ENCODE measurements at regions not wholly inside any gene's neighbourhood (a gene's known extent, or its start where the extent isn't known, plus 50 kb on each side); places are given as distances from the start of the nearest gene placed in this dataset.

GRCh38 chr14:49160983-49161382 is 425.2 kb downstream of the RPS29 start:
- TF ChIP-seq CTCF (conservative IDR thresholded peaks at IDR 0.05), result no peak
- no peak for TF ChIP-seq EZH2 (IDR thresholded peaks at IDR 0.05; ENCODE audit: low read depth)

Data from PC-9 (cell line).